Epidermal melanocyte (primary cell): ENCODE measurements at regions not wholly inside any gene's neighbourhood (a gene's known extent, or its start where the extent isn't known, plus 50 kb on each side); places are given as distances from the start of the nearest gene placed in this dataset.
"Not testable (repeated sequence)": the region's sequence is repeated elsewhere in the genome, so short reads cannot be mapped to it uniquely, and the experiment has no call there.

Source experiments
- DNase-seq: peaks from one replicate; pipeline ENCODE4 v3.0.0; 2011; ENCODE audit warnings: low spot score; ENCODE audit not compliant: insufficient read length

DNA sequence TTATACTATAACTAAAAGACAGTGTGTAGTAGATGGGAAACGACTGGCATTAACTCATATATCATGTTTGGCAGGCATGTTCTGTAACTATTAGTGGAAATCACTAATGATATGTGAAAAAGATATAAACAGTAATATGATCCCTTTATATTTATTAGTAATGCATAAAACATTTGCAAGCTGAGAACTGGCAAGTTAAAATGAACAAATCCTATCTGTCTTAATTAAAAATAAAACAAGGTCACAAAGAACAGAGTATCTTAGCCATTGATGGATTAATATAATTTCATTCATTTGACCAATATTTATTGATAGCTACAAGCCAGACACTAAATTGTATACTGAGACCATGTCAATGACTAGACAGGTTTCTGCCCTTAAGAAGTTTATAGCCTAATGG lies 154.5 kb downstream of the CRPPA start:
- DNase-seq: no peak

DNA sequence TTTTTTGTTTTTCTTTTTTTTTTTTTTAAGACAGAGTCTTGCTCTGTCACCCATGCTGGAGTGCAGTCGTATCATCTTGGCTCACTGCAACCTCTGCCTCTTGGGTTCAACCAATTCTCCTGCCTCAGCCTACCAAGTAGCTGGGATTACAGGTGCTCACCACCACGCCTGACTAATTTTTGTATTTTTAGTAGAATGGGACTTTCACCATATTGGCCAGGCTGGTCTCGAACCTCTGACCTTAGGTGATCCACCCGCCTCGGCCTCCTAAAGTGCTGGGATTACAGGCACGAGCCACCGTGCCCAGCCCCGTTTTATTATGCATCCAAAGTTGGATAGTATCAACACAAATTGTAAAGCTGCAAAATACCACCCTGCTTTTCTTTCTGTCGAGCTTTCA lies 154.9 kb downstream of the CRPPA start:
- not testable (repeated sequence) for DNase-seq

DNA sequence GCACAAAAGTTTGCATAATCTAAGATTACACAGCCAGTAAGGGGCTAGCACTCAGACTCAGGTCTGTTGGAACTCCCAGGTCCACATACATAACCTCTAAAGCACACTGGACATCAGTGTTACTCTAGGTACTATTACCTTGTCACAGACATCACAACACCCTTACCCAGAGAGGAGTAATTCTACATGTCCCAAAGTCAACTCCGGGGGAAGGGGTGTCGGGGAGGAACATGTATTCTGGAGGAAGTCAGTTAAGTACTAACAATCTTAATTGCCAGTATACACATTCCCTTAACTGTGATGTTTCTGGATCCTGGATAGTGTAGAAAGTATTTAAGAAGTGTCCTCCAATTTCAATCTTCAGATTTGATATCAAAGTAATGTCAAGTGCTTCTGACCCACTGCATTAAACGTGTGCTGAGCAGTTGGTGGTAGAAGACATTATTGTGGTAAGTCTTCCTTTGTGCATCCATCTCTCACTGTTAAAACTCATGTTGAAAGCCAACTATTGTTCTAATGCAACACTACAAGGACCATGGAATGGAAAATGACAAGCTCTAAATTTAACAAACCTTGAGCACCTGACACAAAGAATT lies 155.4 kb downstream of the CRPPA start:
- DNase-seq: no peak

DNA sequence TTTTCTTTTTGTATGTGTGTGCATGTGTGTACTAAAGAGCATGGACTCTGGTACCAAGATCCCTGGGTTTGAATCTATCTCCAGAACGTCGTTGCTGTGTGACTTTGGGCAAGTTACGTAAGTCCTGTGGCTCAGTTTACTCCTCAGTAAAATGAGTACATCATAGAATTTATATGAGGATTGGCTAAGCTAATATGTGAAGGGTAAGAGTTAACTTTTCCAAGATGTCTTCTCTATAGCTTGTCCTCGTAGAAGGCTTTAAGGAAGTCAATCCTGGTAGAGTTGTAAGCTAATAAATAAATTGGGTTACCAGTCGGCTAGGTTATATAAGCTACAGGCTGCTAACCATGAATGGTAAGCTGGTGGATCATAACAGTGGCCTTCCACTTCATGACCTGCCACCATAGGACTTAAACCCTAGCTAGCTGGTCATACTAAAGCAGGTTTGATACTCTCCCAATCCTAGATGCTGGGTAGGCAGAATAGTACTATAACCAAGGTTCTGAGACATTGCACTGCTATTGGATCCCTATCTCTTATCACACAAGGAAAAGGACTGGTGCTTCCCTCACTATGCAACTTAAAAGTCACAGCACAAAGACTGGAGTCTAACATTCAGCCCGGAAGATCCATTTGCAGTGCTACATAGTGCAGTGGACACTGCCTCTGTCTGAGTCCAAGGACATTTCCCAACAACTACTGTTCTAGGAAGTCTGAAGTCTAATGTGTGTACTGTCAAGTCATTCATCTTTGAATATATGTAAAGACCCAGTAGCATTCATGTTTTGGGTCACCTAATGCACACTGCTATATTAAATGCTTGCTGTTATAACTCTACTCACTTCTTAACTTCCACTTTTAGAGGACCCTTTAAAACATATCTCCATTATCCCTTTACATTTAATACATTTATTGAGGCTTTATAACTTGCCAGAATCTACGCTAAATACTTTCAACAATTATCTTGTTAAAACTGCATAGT lies 156.2 kb downstream of the CRPPA start:
- no peak for DNase-seq

DNA sequence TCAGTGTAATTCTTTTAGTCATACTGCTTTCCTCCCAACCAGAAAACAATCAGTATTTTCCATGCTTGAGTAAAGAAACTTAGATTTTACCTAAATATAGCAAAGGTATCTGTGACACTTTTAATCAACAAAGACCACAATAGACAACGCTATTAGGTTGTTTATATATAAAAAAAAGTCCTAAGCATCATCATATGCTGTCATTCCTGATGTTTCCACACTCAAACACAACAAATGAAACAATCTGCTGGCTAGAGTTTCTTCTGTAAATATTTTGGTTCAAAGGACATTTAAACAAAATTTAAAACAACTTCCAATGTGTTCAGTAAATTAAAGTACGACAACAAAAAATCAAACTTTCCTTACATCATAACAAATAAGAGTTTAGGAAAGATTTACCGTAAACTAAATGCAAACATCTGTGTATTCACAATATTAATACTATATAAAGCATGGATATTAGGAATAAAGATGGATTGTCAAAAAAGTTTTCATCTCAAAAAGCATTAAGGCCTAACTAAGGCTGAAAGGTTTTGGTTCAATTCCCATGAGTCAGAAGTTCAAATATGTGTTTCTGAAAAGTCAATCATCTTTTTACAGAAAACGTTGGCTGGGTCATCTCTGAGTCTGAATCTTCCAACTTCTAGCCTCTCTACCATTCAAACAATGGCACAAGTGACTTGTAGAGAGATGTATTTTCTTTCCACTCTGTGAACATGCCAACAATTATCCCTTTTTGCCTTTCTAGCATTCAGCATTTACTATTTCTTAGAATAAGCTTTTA lies 157.1 kb downstream of the CRPPA start:
- no peak for DNase-seq

DNA sequence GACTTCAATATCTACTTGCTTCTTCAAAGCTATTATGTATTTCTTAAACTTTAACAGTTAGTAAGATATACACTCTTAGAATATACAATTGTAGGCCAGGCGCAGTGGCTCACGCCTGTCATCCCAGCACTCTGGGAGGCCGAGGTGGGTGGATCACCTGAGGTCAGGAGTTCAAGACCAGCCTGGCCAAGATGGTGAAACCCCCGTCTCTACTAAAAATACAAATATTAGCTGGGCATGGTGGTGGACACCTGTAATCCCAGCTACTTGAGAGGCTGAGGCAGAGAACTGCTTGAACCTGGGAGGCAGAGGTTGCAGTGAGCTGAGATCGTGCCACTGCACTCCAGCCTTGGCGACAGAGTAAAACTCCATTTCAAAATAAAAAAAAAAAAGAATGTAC lies 158.0 kb downstream of the CRPPA start:
- DNase-seq: not testable (repeated sequence)

DNA sequence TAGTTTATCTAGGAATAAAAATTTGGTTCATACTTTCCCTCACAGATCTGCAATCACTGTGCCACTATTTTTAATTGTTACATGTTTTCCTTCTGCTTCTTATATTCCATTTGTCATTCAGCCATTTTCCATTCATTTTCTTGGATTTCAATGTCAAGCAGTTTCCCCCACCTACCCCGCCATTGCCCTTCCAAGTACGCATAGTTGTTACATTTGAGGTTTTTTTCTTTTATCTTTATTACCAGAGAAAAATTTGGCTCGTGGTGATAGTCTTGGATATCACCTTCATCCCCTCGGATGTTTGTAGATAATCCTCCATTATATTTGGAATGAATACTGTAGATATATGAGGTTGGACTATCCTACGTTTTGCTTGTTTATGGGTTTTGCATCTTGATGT lies 159.7 kb downstream of the CRPPA start:
- DNase-seq: no peak

DNA sequence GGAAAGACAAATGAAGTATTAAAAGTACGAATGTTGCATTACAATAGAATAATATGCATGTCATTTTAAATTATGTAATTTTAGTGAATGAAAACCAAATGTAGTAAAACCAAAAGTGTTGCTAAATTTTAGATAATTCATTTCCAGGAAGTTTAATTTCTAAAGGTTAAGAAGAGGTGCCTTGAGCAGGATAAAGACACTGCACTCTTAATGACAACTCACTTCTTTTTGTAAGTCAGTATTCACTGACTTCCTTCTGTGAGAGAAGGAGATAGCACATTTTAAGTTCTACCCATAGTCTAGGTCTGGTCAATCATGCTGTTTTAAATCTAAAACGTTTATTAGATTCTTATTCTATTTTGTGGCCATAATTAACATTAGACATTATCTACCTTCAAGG lies 160.2 kb downstream of the CRPPA start:
- DNase-seq: no peak

DNA sequence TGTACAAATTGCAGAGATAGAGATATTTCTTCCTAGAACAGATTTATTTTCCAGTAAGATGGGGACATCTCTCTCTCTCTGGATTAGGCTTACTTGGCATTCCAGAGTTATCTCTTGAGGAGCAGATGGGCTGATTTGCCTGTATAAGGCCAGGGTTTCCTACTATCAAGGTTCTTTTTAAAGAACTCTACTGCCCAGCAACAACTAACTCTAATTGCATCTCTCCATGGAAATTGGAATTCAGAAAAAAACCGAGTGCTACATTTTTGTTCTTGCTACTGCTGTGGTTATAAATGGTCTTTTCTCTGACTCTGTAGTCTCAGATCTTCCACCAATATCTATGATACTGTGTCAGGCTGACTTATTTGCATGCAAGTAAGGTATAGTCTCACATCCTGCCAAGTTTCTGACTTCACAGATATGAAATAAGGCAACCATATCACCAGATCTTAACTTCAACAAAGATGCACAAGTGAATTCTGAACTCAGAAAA lies 161.1 kb downstream of the CRPPA start:
- DNase-seq: no peak

DNA sequence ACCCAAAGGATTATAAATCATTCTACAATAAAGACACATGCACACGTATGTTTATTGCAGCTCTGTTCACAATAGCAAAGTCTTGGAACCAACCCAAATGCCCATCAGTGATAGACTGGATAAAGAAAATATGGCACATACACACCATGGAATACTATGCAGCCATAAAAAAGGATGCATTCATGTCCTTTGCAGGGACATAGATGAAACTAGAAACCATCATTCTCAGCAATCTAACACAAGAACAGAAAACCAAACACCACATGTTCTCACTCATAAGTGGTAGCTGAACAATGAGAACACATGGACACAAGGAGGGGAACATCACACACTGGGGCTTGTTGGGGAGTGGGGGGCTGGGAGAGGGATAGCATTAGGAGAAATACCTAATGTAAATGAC lies 164.9 kb downstream of the CRPPA start:
- not testable (repeated sequence) for DNase-seq

DNA sequence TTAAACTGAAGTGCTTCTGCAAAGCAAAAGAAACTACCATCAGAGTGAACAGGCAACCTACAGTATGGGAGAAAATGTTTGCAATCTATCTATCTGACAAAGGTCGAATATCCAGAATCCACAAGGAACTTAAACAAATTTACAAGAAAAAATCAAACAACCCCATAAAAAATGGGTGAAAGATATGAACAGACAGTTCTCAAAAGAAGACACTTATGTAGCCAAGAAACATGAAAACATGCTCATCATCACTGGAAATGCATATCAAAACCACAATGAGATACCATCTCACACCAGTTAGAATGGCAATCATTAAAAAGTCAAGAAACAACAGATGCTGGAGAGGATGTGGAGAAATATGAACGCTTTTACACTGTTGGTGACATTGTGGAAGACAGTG lies 165.4 kb downstream of the CRPPA start:
- DNase-seq: not testable (repeated sequence)

DNA sequence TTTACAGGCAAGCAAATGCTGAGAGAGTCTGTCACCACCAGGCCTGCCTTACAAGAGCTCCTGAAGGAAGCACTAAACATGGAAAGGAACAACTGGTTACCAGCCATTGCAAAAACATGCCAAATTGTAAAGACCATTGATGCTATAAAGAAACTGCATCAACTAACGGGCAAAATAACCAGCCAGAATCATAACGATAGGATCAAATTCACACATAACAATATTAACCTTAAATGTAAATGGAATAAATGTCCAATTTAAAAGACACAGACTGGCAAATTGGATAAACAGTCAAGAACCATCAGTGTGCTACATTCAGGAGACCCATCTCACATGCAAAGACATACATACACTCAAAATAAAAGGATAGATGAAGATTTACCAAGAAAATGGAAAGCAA lies 170.7 kb downstream of the CRPPA start:
- DNase-seq: not testable (repeated sequence)

DNA sequence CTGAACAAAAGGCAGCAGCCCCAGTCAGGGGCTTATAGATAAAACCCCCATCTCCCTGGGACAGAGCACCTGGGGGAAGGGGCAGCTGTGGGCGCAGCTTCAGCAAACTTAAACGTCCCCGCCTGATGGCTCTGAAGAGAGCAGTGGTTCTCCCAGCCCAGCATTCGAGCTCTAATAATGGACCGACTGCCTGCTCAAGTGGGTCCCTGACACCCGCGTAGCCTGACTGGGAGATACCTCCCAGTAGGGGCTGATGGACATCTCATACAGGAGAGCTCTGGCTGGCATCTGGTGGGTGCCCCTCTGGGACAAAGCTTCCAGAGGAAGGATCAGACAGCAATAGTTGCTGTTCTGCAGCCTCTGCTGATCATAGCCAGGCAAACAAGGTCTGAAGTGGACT lies 172.1 kb downstream of the CRPPA start:
- DNase-seq: not testable (repeated sequence)

DNA sequence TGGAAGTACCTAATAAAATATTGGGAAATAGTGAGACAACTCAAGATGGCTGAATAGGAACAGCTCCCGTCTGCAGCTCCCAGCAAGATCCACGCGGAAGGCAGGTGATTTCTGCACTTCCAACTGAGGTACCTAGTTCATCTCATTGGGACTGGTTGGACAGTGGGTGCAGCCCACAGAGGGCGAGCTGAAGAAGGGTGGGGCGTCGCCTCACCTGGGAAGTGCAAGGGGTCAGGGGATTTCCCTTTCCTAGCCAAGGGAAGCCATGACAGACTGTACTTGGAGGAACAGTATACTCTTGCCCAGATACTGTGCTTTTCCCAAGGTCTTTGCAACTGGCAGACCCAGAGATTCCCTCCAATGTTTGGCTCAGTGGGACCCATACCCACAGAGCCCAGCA lies 172.8 kb downstream of the CRPPA start:
- DNase-seq: not testable (repeated sequence)

DNA sequence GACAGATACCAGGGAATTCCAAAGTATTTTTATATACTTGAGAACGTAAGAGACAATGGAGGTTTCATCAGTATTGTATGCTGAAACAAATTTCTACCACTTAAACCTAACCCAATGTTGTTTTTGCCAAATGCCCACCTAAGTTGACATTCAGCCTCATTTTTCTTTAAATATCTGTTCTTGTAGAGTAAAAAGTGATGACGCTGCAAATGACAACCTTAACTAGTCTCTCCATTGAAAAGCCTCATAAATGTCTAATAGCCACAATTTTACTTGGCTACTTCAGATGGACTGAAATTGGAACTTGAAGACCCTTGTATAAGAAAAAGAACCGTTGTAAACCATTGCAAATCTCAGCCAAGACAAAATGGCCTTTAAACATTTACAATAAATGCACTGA lies 176.9 kb downstream of the CRPPA start:
- no peak for DNase-seq

DNA sequence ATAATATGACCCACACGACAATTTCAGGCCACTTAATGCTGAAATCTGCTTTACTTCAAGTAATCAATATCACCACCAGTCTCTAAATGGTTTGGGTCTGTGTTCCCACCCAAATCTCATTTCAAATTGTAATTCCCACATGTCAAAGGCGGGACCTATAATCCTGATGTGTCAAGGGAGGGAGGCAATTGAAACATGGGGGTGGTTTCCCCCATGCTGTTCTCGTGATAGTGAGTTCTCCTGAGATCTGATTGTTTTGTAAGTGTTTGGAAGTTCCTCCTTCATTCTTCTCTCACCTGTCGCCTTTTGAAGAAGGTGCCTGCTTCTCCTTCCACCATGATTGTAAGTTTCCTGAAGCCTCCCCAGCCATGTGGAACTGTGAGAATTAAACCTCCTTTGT lies 178.4 kb downstream of the CRPPA start:
- DNase-seq: no peak

DNA sequence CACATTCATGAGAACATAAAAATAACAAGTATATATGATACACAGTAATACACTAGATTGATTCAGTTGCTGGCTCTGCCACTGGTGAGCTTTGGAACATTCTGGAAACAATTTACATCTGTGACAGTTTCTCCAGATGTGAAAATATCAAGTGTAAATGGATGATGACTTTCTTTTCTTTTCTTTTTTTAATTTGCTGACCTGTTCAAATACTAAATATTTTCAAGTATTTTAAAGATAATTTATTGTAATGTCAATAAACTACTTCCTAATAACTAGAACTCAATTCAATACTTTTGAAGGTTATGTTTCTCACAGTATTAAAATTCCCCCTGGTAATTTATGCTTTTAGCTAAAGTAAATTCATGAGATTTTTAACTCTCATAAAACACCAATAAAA lies 180.3 kb downstream of the CRPPA start:
- no peak for DNase-seq

DNA sequence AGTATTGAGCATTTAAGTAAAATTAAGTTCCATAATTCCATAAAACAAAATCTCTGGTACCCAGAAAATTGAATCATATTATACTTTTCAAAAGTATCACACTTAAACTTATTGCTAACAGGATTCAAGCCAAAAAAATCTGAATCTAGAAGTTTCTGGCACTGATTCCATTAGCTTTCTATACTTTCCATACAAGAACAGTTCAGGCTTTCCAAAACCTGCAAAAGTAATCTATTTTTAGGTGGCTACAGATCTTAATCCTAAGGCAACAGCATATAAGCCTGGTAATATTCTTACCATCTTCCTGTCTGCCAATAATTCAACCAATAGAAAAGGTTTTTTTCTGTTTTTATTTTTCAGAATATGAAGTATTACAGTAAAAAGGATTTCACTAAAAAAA lies 185.0 kb downstream of the CRPPA start:
- DNase-seq: no peak

DNA sequence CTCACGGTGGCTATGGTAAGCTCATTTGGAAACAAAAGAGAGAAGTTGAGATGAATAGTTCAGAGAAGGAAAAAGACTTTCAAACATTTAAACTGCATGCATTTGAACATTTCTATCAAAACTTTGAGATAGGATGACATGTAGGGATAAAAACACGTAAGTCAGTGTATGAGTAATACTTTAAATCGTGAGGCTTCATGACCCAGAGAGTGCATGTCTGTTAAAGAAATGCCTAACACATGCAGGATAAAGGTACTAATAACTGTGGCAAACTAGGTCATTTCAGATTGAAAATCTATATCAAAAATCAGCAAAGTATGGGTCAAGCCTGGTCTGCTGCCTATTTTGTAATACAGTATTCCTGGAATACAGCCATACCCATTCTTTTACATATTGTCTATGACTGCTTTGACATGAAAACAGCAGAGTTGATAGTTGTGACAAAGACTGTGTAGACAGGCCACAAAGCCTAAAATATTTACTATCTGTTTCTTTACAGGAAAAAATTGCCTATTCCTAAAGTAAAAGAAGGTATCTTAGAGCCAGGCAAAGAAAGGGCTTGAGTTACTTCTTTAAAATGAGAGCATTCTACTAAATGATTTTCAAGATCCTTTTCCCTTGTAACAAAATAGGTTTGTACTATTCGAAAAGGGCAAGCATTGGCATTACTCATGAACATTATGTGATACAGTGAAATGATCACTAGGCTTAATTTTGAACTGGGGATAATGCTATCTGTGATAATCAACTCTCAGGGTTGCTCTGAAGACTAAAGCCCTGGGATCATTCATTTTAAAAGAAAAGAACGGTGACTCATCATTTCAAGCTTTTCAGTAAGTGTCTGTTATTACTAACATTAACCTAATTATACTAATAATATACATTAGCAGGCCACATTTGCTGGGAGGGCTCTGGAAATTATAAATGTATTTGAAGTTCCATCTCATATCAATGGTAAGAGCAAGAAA lies 185.9 kb downstream of the CRPPA start:
- no peak for DNase-seq

DNA sequence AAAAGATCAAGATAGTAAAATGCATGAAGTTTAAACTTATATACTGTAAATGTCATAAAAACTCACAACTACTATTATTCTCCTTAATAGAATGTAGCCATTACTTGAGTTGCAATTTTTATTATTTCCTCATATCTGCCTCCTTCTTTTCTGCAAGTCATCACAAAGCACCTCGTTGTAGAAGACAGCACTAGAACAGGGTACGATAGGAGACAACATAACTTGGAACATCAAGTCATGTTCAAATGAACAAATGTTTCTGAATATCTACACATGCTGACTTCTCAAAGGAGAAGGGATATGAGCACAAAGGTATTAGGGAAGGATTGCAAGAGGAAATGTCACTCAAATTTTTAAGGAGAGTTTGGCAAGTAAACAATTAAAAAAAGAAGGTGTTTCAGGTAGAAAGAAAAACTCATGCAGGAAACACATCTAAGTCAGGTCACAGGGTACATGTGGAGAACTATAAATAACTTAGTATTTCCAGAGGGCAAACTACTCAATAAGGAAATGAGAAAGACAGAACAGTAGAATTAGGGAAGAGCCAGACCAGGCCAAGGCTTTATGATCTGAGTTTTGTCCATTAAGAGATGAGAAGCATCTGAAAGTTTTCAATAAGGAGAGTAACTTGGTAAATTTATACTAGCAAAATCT lies 186.7 kb downstream of the CRPPA start:
- DNase-seq: no peak
